Memory B cell (primary cell): ENCODE measurements at regions not wholly inside any gene's neighbourhood (a gene's known extent, or its start where the extent isn't known, plus 50 kb on each side); places are given as distances from the start of the nearest gene placed in this dataset.
"Not testable (repeated sequence)": the region's sequence is repeated elsewhere in the genome, so short reads cannot be mapped to it uniquely, and the experiment has no call there.

Experiments used
- ATAC-seq: fragments of 150-1000 bp; cut with Tn5 transposase; 2 replicates; pipeline ENCODE4 v1.10.0; 2021; ENCODE audit warnings: low read depth, mild to moderate bottlenecking, moderate library complexity
- DNase-seq, 2 donors: peaks; one replicate each; pipeline ENCODE4 v3.0.0; 2022; ENCODE audit warnings: low spot score in 2 of 2
- H3K27ac Mint-ChIP-seq: one replicate; pipeline ENCODE4 v1.8.0; 2022; ENCODE audit warnings: mild to moderate bottlenecking, moderate library complexity, mixed read lengths
- H3K27me3 Mint-ChIP-seq: one replicate; pipeline ENCODE4 v1.8.0; 2022; ENCODE audit warnings: mixed read lengths
- H3K36me3 Mint-ChIP-seq: one replicate; pipeline ENCODE4 v1.8.0; 2022; ENCODE audit warnings: mild to moderate bottlenecking, mixed read lengths
- H3K4me1 Mint-ChIP-seq: one replicate; pipeline ENCODE4 v1.8.0; 2022; ENCODE audit warnings: mixed read lengths
- H3K4me3 Mint-ChIP-seq: one replicate; pipeline ENCODE4 v1.8.0; 2022; ENCODE audit warnings: mild to moderate bottlenecking, moderate library complexity, mixed read lengths
- H3K9me3 Mint-ChIP-seq: one replicate; pipeline ENCODE4 v1.8.0; 2022; ENCODE audit warnings: mixed read lengths

DNA sequence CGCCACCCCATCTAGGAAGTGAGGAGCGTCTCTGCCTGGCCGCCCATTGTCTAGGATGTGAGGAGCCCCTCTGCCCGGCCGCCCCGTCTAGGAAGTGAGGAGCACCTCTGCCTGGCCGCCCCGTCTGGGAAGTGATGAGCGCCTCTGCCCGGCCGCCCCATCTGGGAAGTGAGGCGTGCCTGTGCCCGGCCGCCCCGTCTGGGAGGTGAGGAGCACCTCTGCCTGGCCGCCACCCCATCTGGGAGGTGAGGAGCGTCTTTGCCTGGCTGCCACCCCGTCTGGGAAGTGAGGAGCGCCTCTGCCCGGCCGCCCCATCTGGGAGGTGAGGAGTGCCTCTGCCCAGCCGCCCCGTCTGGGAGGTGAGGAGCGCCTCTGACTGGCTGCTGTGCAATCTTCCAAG lies 79.2 kb upstream of the ARMCX2 start:
- not testable (repeated sequence) for H3K4me3 Mint-ChIP-seq, H3K27ac Mint-ChIP-seq, H3K4me1 Mint-ChIP-seq, H3K9me3 Mint-ChIP-seq, DNase-seq, H3K27me3 Mint-ChIP-seq, ATAC-seq, H3K36me3 Mint-ChIP-seq

DNA sequence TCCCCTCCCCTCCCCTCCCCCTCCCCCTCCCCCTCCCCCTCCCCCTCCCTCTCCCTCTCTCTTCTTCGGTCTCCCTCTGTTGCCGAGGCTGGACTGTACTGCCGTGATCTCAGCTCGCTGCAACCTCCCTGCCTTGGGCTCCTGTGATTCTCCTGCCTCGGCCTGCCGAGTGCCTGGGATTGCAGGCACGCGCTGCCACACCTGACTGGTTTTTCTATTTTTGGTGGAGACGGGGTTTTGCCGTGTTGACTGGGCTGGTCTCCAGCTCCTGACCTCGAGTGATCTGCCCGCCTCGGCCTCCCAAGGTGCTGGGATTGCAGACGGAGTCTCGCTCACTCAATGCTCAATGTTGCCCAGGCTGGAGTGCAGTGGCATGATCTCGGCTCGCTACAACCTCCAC lies 78.8 kb upstream of the ARMCX2 start:
- H3K27ac Mint-ChIP-seq, H3K27me3 Mint-ChIP-seq, H3K9me3 Mint-ChIP-seq, H3K4me3 Mint-ChIP-seq, H3K4me1 Mint-ChIP-seq, H3K36me3 Mint-ChIP-seq, DNase-seq, ATAC-seq: not testable (repeated sequence)

DNA sequence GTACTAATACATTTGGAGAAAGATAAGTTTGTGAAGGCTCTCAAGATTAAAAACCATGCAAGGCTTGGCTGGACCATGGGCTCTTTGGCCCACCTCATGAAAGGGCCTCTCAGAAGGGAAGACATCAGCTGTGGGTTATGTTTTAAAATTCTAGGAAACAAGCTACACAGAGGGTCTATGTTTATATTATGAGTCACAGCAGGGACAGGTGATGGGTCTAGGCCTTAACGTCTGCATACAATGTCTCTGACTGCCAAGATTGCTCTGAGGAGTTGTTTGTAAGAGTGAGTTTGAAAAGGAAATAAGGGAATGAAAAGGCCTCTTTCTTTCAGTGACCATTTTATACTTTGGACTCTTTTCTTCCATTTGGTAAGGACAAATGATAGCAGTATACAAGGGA lies 77.0 kb upstream of the ARMCX2 start:
- DNase-seq: no peak
- H3K4me3 Mint-ChIP-seq: no peak overlapping the region
- H3K27ac Mint-ChIP-seq: no peak overlapping the region
- no peaks in the 10 kb centered on the region for H3K36me3 Mint-ChIP-seq
- peaks cover 1% of the 10 kb centered on the region for H3K27me3 Mint-ChIP-seq
- no peak for ATAC-seq
- no peaks in the 10 kb centered on the region for H3K9me3 Mint-ChIP-seq
- no peaks in the 10 kb centered on the region for H3K4me1 Mint-ChIP-seq

DNA sequence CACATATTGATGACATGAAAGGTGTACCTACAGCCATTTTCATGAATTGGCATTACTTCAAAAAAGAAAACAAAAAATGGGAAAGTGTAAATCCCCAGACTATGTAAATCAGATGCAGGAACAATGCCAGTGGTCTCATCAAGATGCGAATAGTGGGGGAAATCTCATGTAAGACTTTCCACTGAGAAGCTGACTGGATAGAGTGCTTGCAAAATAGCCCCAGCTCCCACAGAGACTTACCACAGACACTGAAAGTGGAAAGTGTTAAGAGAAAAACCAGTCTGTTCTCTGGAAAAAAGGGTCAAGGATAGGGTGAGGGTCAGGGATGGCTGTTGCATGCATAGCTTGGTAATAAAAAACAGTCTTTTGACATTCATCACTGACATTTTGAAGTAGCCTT lies 73.2 kb upstream of the ARMCX2 start:
- no peak overlapping the region for H3K4me3 Mint-ChIP-seq
- no peaks in the 10 kb centered on the region for H3K36me3 Mint-ChIP-seq
- ATAC-seq: no peak
- DNase-seq: no peak
- no peaks in the 10 kb centered on the region for H3K9me3 Mint-ChIP-seq
- H3K4me1 Mint-ChIP-seq: no peaks in the 10 kb centered on the region
- H3K27me3 Mint-ChIP-seq: no peaks in the 10 kb centered on the region
- H3K27ac Mint-ChIP-seq: no peak overlapping the region

DNA sequence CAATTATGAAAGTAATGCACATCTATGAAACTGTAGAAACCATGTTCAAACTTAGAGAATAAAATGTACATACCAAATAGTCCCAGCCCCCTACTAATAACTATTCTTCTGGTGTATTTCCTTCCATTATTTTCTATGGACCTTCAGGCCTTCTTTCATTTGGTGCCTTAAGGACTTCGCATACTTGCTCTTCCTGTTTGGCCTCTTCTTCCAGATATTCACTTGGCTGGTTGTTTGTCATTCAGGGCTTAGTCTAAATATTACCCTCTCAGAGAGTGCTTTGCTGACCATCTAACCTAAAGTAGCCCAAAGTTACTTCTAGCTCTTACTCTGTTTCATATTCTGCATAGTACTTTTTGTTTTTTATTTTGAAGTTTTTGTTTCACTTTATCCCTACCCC lies 70.3 kb upstream of the ARMCX2 start:
- Mint-ChIP-seq H3K36me3 (no peaks in the 10 kb centered on the region), H3K27me3 (peaks cover 8% of the 10 kb centered on the region), H3K27ac (no peak overlapping the region), H3K9me3 (no peaks in the 10 kb centered on the region), H3K4me3 (no peak overlapping the region), H3K4me1 (no peaks in the 10 kb centered on the region)
- DNase-seq (no peak), ATAC-seq (no peak)
